ENCODE measurements at regions not wholly inside any gene's neighbourhood (a gene's known extent, or its start where the extent isn't known, plus 50 kb on each side); places are given as distances from the start of the nearest gene placed in this dataset.
A peak's percentile ranks its signal among the peaks of the same experiment; 100 is the strongest.
"Not testable (repeated sequence)": the region's sequence is repeated elsewhere in the genome, so short reads cannot be mapped to it uniquely, and the experiment has no call there.

DNA sequence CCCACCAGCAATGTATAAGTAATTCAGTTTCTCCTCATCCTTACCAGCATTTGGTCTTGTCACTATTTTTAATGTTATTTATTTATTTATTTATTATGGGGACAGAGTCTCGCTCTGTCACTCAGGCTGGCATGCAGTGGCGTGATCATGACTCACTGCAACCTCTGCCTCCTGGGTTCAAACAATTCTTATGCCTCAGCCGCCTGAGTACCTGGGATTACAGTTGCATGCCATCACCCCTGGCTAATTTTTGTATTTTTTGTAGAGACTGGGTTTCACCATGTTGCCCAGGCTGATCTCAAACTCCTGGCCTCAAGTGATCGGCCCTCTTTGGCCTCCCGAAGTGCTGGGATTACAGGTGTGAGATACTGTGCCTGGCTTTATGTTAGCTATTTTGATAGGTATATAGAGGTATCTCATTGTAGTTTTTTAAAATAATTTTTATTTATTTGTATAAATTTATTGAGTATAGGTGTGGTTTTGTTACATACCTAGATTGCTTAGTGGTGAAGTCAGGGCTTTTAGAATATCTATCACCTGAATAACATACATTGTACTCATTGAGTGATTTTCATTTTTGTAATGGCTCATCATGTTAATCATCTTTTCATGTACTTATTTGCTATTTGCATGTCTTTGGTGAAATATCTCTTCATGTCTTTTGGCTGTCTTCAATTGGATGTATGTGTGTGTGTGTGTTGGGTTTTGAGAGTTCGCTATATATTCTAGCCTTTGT lies 53.3 kb downstream of the TANC2 start:
- DNase-seq = no peak

DNA sequence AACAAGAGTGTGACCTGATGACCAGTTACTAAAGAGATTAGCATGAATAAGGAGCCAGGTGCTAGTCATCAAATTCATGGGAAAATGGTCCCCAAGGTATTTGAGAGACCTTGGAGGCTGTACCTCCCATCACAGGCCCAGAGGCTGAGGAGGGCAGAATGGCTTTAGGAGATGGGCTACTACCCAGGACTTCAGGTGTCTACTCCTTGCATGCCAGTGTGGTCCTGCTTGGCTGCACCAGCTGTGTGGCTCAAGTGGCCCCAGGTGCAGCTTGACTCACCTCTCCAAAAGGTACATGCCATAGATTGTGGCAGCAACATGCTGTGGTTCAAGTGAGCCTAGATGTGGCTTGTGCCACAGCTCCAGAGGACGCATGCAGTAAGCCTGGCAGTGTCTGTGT lies 56.5 kb downstream of the TANC2 start:
- DNase-seq = no peak

DNA sequence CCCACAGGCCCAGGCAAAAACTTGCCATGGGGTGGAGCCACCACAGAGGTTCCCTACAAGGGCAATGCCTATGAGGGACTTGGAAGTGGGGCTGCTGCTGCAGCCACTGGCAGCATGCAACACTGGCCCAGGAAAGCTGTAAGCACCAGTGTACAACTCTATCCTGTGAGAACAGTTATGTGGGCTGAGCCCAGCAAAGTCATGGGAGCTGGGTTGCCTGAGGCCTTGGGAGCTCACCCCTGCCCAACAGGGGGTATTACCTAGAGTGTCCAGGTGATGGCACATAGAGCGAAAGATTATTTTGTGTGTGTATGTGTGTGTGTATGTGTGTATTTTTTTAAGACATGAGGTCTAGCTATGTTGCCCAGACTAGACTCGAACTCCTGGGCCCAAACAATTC lies 57.0 kb downstream of the TANC2 start:
- DNase-seq = no peak

DNA sequence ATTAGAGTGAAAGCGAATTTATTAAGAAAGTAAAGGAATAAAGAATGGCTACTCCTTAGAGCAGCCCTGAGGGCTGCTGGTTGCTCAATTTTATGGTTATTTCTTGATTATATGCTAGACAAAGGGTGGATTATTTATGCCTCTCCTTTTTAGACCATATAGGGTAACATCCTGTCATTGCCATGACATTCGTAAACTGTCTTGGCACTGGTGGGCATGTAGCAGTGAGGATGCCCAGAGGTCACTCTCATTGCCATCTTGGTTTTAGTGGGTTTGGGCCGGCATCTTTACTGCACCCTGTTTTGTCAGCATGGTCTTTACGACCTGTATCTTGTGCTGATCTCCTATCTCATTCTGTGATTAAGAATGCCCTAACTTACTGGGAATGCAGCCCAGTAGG lies 58.2 kb downstream of the TANC2 start:
- DNase-seq = no peak

DNA sequence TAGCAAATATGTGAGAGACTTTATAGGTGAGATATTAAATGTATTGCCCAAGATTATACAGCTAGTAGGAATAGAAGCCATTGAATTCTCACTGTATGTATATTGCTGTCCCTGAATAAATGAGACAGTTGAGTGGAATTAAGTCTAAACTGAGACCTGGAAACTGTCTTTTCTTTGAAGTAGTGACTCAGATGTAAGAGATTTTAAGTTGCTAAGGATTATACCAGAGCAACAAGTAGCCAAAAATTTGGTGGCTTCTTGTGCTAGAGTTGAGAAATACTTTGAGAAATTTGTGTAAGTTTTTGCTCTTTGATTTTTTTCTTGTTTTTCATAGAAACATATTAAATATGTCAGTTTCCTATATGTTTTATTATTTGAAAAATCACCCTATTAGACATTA lies 58.7 kb downstream of the TANC2 start:
- no peak for DNase-seq

DNA sequence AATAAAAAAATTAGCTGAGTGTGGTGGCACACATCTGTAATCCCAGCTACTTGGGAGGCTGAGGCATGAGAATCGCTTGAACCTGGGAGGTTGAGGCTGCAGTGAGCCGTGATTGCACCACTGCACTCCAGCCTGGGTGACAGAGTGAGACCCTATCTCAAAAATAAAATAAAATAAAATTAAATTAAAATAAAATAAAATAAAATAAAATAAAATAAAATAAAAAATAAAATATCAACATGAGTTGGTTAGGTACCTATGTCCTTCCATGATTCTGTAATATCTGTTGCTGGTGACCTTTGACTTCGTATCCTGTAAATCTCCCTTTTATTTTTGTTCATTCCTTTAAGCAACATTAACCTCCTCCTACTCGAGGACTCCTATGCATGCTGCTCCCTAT lies 59.6 kb downstream of the TANC2 start:
- DNase-seq = not testable (repeated sequence)

DNA sequence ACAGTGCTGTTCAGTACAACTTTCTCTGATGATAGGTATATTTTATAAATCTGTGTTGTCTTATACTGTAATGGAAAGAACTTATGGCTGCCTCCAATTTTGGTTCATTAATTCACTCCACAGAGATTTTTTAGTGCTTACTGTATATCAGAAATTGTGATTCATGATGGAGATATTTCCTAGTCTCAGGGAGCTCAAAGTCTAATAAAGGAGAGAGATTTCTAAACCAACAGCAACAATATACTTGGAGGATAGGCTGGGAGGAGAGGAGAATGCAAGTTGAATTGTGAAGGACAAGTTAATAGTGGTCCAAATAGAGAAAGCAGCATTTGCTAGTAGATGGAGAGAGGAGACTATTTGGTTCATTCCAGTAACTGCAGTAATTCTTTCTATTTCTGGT lies 63.5 kb downstream of the TANC2 start:
- DNase-seq = no peak

DNA sequence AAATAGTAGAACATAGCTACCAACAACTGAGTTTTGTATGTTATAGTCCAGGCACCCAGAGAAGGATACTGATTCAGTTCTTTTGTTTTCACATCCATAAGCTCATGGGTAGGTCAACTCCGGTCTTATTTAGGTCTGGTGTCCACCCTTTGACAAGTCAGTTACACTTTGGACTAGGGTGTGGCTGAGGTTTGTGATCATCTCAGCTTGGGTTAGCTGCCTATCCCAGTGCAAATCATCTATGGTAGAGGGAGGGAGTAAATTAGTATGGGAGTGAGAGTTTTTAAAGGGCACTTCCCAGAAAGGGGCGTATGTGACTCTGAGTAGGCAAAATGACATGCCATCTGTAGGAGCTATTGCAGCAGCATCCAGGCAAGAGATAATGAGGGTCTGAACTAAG lies 66.1 kb downstream of the TANC2 start:
- no peak for DNase-seq

DNA sequence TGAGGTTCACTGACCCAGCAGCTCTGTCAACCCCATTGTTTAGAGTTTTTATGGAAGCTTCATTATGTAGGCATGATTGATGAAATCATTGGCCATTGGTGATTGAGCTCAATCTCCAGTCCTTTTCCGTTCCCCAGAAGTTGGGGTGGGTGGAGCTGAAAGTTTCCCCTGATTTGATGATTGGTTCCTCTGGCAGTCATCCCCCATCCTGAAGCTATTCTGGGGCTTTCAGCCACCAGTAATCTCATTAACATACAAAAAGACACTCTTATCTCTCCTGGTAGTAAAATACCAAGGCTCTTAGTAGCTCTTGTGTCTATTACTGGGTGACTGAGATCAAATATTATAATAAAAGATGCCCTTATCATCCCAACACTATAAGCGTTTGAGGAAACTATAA lies 67.1 kb downstream of the TANC2 start:
- DNase-seq = no peak

DNA sequence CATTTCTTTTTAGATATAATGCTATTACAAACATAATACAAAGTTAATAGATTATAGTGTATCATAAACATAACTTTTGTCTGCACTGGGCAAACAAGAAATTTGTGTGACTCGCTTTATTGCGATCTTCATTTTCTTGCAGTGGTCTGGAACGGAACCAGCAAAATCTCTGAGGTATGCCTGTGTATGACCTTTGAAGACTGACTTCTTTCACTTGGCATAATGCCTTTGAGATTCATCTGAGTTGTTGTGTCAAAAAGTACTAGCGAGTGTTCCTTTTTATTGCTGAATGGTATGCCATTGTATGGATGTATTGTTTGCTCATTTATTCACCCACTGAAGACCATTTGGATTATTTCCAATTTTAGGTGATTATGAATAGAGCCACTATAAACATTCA lies 69.2 kb downstream of the TANC2 start:
- DNase-seq = no peak

DNA sequence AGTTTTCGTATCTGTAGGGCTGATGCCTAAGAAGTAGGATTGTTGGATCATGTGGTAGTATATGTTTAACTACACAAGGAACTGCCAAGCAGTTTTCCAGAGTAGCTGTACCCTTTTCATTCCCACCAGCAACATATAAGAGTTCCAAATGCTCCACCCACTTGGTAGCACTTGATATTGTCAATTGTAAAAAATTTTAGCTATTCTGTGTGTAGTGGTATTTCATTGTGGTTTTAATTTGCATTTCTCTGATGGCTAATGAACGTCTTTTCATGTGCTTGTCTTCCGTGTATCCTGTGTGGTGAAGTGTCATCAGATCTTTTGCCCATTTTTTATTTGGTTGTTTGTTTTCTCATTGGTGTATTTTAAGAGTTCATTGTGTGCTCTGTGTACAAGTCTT lies 69.7 kb downstream of the TANC2 start:
- DNase-seq = no peak

DNA sequence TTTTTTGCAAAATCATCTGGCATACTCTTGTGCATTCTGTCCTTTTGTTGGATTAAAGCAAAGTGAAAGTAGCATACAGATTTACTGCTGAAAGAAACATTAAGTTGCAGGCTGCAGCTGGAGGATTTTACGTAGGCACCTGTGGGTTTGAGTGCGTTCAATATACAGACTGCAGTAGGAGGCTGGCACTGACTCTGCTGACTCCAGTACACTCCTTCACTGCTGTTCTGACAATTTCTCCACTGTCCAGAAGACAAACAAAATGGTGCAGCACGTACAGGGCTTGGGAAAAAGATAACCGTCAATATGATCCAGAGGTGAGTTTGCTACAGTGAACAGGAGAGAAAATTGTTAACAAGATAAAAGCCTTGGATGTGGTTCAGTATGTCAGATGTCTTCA lies 73.3 kb downstream of the TANC2 start:
- peak; percentile 22 for DNase-seq

DNA sequence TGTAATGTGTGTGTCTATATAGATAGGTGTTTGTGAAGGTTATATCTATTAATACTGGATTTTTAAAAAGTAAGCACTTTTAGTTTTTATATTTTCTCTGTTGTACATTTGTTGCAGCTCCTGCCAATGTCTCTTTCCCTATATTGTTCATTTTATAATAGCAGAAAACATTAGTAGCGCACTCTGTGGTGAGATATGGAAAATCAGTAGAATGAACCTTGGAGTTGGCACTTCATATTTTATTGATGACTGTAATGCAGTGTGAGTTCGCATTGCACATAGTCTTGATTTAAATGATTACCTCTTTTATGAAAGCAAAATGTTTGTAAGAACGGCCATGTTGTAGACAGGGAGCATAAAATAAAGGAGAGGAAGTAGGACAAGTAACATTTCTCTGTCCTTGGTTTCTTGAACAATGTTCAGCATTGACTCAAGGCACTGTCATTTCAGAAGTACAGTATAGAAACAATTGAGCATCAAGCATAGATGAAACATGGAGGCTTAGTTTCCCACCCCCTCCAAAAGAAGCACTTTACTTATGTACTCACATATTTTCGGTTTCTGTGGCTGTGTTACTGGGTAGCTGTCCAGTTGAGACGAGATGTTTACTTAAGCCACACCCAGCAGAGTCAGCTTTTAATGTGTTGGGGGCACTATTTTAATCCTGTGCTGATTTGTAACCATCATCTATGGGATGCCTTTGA lies 74.0 kb downstream of the TANC2 start:
- no peak for DNase-seq

DNA sequence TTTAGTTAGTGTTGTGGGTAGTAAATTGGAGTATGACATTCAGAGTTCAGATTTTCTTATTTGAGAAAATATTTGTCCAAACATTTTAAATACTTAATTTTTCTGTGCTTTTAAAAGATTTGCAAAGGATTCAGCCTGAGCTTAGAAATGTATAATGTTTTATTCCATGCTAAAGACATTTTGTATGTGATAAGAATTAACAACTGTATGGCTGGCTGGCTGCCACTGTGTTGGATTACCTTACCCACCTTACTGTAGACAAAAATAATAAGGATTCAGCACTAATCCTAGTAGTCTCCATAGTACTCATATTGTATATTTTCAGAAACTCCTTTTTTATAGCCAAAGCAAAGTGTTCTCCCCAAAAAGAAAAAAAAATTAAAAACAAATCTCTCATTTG lies 74.8 kb downstream of the TANC2 start:
- peak; percentile 2 for DNase-seq

DNA sequence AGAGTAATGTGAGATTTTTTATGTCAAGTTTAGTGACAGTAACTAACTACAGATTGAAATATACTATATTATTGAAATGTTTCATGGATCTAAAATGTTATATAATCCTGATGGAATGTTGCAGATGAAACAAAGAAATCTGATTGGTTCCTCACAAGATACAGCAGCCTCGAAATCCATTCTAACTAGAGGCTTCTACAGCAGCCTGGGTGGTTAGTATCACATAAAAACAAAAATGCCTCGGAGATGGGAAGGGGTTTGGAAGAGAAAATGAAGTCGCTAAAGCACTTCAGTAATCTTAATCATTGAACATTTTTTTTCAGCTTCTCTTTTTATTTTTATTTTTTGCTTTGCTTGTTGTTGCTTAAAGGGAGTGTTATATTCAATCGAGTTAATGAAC lies 75.2 kb downstream of the TANC2 start:
- no peak for DNase-seq

DNA sequence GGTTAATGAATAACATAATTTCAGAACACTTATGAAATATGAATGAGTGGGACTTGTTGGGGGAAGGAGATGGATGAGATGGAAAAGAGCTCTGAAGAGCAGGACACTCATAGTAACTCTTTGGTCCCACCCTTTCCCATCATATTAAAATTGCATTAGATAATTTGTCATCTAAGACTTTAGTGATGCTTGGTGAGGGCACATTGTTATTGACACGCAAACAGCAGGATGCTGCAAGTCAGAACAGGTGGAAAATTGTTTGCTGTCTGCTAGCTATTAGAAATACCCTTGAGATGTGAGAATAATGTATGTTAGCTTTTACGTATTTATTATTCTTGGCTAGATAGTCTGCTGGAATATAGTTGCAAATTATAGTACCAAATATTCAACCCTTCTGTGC lies 75.7 kb downstream of the TANC2 start:
- no peak for DNase-seq

DNA sequence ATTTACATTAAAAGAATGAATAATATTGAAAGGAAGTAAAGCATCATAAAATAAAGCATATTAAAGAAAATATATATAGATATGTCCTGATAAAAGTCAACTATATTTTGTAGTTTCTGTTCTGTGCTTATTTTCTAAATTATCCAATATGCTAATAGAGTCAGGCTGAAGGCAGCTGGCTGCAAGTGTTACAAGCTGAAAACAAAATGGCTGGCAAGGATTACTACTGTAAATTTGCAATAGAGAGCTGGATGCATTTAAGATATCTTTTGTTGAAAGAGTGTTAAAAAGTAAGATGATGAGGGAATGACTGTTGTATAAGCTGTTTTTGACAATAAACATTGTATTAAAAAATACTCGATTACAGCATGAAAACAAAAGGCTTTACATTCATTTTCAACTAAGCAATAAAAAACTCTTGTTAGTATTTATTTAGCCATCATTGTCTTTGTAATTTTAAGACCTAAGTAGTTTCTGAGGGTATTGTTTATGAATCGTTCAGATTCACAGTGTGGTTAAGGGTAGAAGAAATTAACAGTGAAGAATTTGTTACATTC lies 76.3 kb downstream of the TANC2 start:
- peak; percentile 10 for DNase-seq

DNA sequence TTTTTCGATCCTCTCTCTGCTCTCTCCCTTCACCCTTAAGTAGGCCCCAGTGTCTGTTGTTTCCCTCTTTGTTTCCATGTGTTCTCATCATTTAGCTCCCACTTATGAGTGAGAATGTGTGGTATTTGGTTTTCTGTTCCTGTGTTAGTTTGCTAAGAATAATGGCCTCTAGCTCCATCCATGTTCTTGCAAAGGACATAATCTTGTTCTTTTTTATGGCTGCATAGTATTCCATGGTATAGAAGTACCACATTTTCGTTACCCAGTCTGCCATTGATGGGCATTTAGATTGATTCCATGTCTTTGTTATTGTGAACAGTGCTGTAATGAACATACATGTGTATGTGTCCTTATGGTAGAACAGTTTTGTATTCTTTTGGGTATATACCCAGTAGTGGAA lies 91.5 kb downstream of the TANC2 start:
- DNase-seq = not testable (repeated sequence)

DNA sequence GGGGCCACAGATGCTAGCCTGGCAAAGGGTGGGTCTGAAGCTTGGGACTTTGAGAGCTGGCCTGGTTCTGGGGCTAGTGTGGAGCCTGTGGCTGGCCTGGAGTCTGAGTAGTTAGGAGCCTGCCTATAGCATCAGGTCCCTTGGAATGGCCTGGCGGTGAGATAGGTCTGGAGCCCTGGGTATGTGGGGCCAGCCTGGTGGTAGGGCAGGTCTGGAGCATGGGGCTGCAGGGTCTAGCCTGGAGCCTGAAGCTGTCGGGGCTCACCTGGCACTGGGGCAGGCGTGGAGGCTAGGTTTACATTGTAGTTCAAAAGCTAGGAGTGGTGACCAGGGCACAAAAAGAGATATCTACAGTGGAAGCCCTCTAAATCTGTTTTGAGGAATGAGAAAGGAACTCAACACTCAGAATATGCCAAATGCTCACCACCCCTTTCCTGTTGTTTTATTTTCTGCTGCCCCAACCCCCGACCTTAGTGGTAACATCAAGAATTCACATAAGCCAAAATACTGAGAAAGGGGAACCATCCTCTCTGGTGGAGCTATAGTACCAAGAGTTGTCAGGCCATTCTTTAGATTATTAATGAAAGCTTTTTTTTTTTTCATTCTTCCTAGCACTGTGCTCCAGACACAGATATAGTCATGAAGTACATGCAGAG lies 100.3 kb downstream of the TANC2 start:
- DNase-seq = no peak

DNA sequence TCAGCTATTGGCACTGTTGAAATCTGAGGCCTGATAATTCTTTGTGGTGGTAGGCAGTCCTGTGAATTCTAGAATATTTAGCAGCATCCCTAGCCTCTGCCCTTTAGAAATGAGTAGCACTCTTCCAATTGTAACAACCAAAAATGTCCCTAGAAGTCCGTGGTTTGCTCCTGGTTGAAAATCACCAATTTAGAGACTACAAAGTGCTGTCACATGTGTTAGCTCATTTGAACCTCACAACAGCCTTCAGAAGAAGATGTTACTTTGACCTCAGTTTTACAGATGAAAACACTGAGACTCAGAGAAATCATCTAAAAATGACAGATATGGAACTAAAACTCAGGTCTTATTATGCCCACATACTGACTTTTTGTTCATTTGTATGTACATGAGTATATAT lies 103.2 kb downstream of the TANC2 start:
- DNase-seq = no peak

DNA sequence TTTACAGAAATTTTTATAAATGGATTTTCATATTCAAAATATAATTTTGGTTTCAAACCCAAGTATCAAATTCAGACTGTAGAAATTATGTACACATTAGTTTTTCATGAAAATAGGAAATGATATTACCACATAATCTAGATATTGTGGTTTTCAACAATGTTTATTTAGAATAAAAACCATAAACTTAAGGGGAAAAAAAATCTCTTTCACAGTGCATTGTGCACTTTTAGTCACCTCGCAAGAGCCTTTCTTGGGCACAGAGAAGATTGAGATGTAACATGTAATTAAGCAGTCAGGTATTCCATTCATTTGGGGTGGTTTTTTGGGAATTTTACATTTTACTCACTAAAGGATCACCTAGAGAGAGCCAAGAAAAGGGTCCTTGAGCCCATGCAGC lies 104.0 kb downstream of the TANC2 start:
- no peak for DNase-seq

DNA sequence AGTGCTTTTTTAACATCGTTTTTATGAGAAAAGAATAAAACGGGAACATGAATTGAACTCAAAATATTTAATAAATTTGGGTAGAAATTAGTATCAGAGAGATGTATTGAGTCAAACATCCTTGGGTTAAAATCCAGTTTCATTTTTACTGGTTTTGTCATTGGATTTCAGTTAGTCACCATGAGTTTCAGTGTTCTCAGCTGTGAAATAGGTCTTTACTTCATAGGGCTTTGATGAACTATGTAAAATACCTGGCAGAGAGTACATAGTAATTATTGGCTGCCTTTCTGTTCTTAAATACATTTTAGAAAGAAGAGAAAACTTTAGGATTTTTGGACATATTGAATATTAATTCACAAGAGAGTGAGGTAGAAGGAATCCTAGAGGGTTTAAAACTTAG lies 105.8 kb downstream of the TANC2 start:
- DNase-seq = no peak

DNA sequence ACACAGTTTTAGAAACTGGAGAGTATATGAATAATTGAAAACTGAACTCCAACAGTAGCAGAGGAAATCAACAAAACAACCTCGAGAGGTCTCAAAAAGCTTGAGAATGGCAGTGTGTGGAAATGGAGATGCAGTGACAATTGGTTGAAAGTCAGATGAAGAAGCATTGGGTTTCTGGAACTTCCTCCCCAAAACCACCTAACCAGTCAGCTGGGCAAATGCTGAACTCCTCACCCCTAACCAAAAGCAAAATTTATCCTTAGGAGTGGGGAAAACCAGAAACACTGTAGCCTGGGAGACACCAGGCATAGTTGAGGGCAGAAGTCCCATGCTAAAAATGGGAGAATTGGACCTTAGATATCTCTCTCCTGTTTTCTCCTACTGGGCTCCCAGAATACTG lies 109.9 kb downstream of the TANC2 start:
- DNase-seq = no peak

DNA sequence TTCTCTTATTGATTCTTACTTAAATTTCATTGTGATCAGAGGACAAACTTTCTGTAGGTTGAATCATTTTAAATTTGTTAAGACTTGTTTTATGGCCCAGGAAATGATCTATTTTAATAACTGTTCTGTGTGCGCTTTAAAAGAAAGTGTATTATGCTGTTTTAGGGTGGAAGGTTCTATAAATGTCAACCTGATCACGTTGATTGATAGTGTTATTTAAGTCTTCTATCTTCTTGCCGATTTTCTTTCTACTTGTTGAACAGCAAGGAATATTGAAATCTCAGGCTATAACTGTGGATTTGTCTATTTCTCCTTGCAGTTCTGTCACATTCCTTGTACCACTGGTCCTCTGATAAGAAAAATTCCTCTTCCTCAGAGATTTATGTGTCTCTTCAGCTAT lies 112.7 kb downstream of the TANC2 start:
- DNase-seq = no peak
